ENCODE measurements at regions not wholly inside any gene's neighbourhood (a gene's known extent, or its start where the extent isn't known, plus 50 kb on each side); places are given as distances from the start of the nearest gene placed in this dataset.

DNA sequence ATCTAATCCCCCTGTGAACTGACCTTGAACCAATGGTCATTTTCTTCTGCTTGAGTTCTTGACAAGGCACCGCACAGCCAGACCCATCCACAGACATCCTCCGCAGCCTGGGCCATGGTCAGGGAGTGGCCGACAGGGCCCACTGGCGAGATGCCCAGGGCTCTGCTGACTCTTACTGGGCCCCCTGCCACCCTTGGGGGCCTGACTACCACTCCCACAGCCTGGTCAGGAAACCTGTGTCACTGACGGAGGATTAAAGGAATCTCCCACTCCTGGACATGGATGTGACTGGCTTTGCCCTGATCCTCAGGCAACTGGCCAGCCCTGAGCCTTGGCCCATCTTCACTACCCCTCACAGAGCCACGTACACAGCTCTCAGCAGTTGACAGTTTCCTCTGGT is 50.4 kb upstream of the ENO4 start:
- ChIA-PET RAD21 (ENCODE audit: low non-redundant PET in 1 of 2, low total read pairs in 2 of 2, uncharacterized antibody in 2 of 2, unreplicated experiment in 2 of 2) (interaction anchor here in 1 of 2 experiments (1.1 kb wide), 1 partner anchor 376 kb away, joined by 4 read pairs; no protein-coding TSS in a partner anchor), CTCF (interaction anchor here (3.2 to 25.9 kb wide), 2 partner anchors 11 to 373 kb away, joined by 20 to 629 read pairs; no protein-coding TSS in a partner anchor), POLR2A (no interaction called here)
- no peaks in the 10 kb centered on the region for H3K9me3 ChIP-seq (ENCODE audit: control insufficient read depth in 1 of 2, insufficient read depth in 1 of 2, low read depth in 1 of 2, low read length in 2 of 2)
- H3K27ac ChIP-seq (ENCODE audit: low read depth, low read length): no peak overlapping the region
- H3K36me3 ChIP-seq (ENCODE audit: control insufficient read depth in 1 of 2, insufficient read depth in 2 of 2, low read length in 2 of 2): no peaks in the 10 kb centered on the region
- ATAC-seq (no peak), DNase-seq (ENCODE audit: low read depth, low spot score) (no peak)
- no peaks in the 10 kb centered on the region for H3K79me2 ChIP-seq (ENCODE audit: insufficient read depth, low read length)
- no TSS peak for BruUV-seq (replicated peaks)
- H3K9ac ChIP-seq (ENCODE audit: low read length): no peak overlapping the region
- no peaks in the 10 kb centered on the region for H3K27me3 ChIP-seq (ENCODE audit: insufficient read depth, low read length)
- no peak overlapping the region for H3K4me2 ChIP-seq (ENCODE audit: low read length)
- H3K4me3 ChIP-seq (replicated peaks in 1 of 2; ENCODE audit: low read depth in 1 of 2, low read length in 2 of 2): no peak overlapping the region
- TF ChIP-seq, protein P1, sequence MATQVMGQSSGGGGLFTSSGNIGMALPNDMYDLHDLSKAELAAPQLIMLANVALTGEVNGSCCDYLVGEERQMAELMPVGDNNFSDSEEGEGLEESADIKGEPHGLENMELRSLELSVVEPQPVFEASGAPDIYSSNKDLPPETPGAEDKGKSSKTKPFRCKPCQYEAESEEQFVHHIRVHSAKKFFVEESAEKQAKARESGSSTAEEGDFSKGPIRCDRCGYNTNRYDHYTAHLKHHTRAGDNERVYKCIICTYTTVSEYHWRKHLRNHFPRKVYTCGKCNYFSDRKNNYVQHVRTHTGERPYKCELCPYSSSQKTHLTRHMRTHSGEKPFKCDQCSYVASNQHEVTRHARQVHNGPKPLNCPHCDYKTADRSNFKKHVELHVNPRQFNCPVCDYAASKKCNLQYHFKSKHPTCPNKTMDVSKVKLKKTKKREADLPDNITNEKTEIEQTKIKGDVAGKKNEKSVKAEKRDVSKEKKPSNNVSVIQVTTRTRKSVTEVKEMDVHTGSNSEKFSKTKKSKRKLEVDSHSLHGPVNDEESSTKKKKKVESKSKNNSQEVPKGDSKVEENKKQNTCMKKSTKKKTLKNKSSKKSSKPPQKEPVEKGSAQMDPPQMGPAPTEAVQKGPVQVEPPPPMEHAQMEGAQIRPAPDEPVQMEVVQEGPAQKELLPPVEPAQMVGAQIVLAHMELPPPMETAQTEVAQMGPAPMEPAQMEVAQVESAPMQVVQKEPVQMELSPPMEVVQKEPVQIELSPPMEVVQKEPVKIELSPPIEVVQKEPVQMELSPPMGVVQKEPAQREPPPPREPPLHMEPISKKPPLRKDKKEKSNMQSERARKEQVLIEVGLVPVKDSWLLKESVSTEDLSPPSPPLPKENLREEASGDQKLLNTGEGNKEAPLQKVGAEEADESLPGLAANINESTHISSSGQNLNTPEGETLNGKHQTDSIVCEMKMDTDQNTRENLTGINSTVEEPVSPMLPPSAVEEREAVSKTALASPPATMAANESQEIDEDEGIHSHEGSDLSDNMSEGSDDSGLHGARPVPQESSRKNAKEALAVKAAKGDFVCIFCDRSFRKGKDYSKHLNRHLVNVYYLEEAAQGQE (IDR thresholded peaks at IDR 0.05; ENCODE audit: low read depth): no peak
- TF ChIP-seq, protein P2, sequence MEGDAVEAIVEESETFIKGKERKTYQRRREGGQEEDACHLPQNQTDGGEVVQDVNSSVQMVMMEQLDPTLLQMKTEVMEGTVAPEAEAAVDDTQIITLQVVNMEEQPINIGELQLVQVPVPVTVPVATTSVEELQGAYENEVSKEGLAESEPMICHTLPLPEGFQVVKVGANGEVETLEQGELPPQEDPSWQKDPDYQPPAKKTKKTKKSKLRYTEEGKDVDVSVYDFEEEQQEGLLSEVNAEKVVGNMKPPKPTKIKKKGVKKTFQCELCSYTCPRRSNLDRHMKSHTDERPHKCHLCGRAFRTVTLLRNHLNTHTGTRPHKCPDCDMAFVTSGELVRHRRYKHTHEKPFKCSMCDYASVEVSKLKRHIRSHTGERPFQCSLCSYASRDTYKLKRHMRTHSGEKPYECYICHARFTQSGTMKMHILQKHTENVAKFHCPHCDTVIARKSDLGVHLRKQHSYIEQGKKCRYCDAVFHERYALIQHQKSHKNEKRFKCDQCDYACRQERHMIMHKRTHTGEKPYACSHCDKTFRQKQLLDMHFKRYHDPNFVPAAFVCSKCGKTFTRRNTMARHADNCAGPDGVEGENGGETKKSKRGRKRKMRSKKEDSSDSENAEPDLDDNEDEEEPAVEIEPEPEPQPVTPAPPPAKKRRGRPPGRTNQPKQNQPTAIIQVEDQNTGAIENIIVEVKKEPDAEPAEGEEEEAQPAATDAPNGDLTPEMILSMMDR (IDR thresholded peaks at IDR 0.05 in 2 of 3, conservative IDR thresholded peaks at IDR 0.05 in 1 of 3; ENCODE audit: borderline replicate concordance in 1 of 3, insufficient read depth in 1 of 3, low read depth in 2 of 3, low read length in 2 of 3): no peak
- TF ChIP-seq EZH2phosphoT487 (IDR thresholded peaks at IDR 0.05; ENCODE audit: borderline replicate concordance) (no peak), YY1 (IDR thresholded peaks at IDR 0.05; ENCODE audit: extremely low read depth, insufficient replicate concordance, low read depth, low read length) (no peak)
- H4K20me1 ChIP-seq (ENCODE audit: insufficient read depth): no peaks in the 10 kb centered on the region
- no peaks in the 10 kb centered on the region for H3K9me2 ChIP-seq (ENCODE audit: insufficient read depth)
- intact Hi-C loops (cut with micrococcal nuclease): no loop called here
- H3K4me1 ChIP-seq (ENCODE audit: control insufficient read depth in 1 of 2, insufficient read depth in 2 of 2, low read length in 2 of 2): no peaks in the 10 kb centered on the region
- no peak overlapping the region for H2AFZ ChIP-seq (ENCODE audit: low read depth, low read length, poor library complexity, severe bottlenecking)

Data from HCT116 (cell line).